ENCODE measurements at regions not wholly inside any gene's neighbourhood (a gene's known extent, or its start where the extent isn't known, plus 50 kb on each side); places are given as distances from the start of the nearest gene placed in this dataset.

DNA sequence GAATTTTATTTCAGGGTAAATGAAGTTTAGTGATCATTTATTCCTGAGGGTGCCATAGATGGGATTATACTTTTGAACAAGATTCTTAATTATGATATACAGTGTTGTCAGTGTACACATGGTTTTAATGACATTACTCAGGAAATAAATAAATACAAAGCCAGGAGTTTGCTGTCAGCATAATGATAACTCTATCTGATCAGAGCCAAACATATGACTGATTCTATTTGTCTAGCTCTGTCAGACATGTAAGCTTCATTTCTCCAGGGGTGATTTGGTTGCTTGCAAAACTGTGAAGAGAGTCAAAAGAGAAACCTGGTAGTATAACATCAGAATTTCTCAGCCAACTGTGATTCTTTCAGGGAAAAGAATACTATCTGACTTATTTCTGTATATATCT lies 1425.8 kb upstream of the C9orf72 start:
- TF ChIP-seq, protein P1, sequence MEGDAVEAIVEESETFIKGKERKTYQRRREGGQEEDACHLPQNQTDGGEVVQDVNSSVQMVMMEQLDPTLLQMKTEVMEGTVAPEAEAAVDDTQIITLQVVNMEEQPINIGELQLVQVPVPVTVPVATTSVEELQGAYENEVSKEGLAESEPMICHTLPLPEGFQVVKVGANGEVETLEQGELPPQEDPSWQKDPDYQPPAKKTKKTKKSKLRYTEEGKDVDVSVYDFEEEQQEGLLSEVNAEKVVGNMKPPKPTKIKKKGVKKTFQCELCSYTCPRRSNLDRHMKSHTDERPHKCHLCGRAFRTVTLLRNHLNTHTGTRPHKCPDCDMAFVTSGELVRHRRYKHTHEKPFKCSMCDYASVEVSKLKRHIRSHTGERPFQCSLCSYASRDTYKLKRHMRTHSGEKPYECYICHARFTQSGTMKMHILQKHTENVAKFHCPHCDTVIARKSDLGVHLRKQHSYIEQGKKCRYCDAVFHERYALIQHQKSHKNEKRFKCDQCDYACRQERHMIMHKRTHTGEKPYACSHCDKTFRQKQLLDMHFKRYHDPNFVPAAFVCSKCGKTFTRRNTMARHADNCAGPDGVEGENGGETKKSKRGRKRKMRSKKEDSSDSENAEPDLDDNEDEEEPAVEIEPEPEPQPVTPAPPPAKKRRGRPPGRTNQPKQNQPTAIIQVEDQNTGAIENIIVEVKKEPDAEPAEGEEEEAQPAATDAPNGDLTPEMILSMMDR (conservative IDR thresholded peaks at IDR 0.05; ENCODE audit: low read length) = no peak
- no peak for TF ChIP-seq EZH2phosphoT487 (IDR thresholded peaks at IDR 0.05; ENCODE audit: borderline replicate concordance)

All from Loucy (cell line).